ENCODE measurements at regions not wholly inside any gene's neighbourhood (a gene's known extent, or its start where the extent isn't known, plus 50 kb on each side); places are given as distances from the start of the nearest gene placed in this dataset.
"Not testable (repeated sequence)": the region's sequence is repeated elsewhere in the genome, so short reads cannot be mapped to it uniquely, and the experiment has no call there.

DNA sequence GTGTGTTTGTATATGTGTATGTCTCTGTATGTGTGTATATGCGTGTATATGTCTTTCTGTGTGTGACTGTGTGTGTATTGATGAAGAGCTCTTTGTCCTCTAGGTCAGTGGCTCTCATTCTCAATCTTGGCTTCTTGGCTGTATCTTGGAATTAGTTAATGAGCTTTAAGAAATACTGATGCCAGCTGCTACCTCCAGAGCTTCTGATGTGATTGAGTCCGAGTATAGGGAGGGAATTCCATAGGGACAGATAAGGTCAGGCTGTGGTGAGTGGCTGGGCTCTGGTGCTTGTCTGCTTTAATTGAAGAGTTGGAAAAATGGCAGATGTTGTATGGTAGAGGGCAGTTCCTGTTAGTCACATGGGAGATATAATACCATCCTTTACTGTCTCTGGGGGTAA, 140.1 kb downstream of the C12orf75 start:
- no peak for DNase-seq (ENCODE audit: extremely low read depth, low read depth)
- TF ChIP-seq, protein P1, sequence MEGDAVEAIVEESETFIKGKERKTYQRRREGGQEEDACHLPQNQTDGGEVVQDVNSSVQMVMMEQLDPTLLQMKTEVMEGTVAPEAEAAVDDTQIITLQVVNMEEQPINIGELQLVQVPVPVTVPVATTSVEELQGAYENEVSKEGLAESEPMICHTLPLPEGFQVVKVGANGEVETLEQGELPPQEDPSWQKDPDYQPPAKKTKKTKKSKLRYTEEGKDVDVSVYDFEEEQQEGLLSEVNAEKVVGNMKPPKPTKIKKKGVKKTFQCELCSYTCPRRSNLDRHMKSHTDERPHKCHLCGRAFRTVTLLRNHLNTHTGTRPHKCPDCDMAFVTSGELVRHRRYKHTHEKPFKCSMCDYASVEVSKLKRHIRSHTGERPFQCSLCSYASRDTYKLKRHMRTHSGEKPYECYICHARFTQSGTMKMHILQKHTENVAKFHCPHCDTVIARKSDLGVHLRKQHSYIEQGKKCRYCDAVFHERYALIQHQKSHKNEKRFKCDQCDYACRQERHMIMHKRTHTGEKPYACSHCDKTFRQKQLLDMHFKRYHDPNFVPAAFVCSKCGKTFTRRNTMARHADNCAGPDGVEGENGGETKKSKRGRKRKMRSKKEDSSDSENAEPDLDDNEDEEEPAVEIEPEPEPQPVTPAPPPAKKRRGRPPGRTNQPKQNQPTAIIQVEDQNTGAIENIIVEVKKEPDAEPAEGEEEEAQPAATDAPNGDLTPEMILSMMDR (IDR thresholded peaks at IDR 0.05; ENCODE audit: low read depth, low read length), result no peak

DNA sequence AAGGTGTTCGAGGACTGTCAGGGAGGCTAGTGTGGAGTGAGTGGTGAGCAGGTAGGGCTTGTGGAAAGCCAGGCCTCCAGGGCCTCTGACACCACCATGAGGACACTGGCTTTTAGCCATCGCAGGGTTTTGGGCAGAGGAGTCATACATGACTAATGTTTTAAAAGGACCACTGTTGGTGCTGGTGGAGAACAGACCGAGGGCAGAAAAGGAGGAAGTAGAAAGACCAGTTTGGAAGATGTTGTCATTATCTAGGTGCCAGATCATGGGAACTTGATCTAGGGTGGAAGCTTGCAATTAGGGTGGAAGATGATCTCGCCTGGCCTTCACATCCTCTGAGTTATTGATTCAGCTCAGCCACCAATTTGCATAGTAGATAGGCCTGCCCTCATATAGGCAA, 144.2 kb downstream of the C12orf75 start:
- DNase-seq (ENCODE audit: extremely low read depth, low read depth), result no peak
- TF ChIP-seq, protein P1 (IDR thresholded peaks at IDR 0.05; ENCODE audit: low read depth, low read length), result no peak

DNA sequence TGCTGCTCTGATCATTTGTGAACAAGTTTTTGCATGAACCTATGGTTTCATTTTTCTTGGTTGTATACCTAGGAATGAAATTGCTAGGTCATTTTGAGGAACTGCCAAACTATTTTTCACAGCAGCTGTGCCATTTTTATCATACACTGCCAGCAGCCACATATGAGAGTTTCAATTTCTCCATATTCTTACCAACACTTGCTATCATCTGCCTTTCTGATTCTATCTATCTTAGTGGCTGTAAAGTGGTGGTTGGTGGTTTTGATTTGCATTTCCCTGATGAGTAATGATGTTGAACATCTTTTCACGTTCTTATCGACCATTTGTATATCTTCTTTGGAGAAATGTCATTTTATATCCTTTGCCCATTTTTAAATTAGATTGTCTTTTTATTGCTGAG, 146.1 kb downstream of the C12orf75 start:
- TF ChIP-seq, protein P1 (IDR thresholded peaks at IDR 0.05; ENCODE audit: low read depth, low read length), result no peak
- DNase-seq (ENCODE audit: extremely low read depth, low read depth), result no peak

DNA sequence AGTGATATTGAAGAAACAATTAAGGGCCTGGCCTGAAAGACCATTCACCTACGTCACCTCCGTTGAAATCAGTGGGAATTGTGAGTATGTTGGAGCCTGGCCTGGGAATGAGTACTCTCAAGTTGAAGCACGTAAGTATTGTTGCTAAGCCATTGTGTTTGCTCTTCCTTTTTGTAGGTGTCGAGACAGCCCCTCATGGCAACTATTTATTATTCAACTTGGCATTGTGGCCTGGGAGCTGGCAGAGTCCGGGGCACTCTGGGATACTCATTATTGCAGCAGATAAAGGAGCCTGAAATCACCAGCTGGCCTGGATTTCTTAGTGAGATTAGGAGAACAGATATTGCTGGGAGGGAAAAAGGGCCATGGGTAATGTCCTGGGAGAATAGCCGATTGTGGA, 147.4 kb downstream of the C12orf75 start:
- DNase-seq (ENCODE audit: extremely low read depth, low read depth), result no peak
- TF ChIP-seq, protein P1 (IDR thresholded peaks at IDR 0.05; ENCODE audit: low read depth, low read length), result no peak

DNA sequence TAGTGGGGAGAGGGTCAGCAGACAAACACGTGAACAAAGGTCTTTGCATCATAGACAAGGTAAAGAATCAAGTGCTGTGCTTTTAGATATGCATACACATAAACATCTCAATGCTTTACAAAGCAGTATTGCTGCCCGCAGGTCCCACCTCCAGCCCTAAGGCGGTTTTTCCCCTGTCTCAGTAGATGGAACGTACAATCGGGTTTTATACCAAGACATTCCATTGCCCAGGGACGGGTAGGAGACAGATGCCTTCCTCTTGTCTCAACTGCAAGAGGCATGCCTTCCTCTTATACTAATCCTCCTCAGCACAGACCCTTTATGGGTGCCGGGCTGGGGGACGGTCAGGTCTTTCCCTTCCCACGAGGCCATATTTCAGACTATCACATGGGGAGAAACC, 148.3 kb downstream of the C12orf75 start:
- DNase-seq (ENCODE audit: extremely low read depth, low read depth), result not testable (repeated sequence)

DNA sequence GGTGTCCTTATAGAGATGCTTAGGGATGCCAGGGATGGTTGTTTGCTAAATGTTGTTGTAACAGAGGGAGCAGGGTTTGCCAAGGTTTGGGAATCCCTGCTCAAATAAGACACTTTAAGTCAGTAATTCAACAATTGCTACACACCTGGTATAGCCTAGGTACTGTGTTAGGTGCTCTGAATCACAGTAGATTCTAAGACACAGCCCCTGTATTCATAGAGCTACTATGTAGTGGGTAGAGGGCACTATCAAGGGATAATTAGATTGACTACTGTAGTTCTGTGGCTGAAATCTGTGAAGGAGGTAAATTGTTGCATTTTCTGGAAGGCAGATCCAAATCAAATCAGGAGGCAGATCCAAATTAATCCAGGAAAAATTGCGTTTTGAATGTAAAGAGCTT, 149.2 kb downstream of the C12orf75 start:
- TF ChIP-seq, protein P1 (IDR thresholded peaks at IDR 0.05; ENCODE audit: low read depth, low read length), result no peak
- DNase-seq (ENCODE audit: extremely low read depth, low read depth), result no peak

DNA sequence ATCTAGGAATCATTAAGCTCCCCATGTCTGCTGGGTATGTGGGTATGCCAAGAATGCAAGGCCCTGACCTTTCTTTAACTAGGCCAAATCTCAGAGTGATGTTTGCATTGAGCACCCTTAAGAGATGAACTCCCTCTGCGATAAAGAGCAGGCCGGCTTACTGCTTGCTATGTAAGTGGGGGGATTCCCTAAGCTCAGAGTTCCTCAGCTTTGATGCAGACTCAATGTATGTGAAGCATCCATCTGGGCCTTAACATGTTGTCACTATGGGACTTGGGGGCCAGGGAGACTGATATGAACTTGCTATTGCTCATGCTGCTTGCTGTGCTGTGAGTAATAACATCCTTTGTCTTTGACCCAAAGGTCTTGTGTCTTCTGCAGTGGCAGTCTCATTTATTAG, 149.7 kb downstream of the C12orf75 start:
- TF ChIP-seq, protein P1 (IDR thresholded peaks at IDR 0.05; ENCODE audit: low read depth, low read length), result no peak
- DNase-seq (ENCODE audit: extremely low read depth, low read depth), result no peak

DNA sequence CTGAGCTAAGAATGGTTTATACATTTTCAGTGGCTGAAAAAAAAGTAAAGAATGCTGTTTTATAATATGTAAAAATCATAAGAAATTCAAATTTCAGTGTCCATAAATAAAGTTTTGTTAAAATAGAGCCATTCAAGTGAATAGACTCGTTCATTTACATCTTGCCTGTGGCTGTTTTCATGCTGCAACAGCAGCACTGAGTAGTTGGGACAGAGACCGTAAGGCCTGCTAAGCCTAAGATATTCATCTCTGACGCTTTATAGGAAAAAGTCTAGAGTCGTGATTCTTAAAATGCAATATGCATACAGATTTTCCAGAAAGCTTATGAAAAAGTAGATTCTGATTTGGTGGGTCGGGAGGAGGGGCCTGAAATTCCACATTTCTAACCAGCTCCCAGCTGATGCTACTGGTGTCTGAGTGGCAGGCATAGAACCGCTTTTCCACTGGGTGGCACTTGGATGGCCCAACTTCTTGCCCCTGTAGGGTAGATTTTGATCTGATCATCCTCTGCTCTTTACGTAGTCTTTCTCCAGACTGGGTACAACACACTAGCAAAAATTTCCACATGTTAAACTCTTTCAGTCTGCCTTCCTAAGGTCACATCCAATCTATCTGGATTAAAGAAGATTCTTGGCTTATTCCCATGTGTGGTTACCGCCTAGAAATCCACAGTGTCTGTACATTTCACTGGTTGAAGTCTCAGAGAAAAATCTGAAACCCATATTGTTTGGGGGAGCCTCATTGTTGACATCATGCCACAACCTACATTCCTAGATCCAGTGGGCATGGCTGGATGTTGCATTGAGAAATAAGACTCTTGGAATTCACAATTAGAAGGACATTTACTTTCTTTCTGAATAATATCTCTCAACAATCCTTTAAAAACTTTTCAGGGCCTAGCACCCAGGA, 151.2 kb downstream of the C12orf75 start:
- TF ChIP-seq, protein P1 (IDR thresholded peaks at IDR 0.05; ENCODE audit: low read depth, low read length), result no peak
- DNase-seq (ENCODE audit: extremely low read depth, low read depth), result no peak

Measured in AG09319 (cell line).